ENCODE measurements at regions not wholly inside any gene's neighbourhood (a gene's known extent, or its start where the extent isn't known, plus 50 kb on each side); places are given as distances from the start of the nearest gene placed in this dataset.
"Not testable (repeated sequence)": the region's sequence is repeated elsewhere in the genome, so short reads cannot be mapped to it uniquely, and the experiment has no call there.

DNA sequence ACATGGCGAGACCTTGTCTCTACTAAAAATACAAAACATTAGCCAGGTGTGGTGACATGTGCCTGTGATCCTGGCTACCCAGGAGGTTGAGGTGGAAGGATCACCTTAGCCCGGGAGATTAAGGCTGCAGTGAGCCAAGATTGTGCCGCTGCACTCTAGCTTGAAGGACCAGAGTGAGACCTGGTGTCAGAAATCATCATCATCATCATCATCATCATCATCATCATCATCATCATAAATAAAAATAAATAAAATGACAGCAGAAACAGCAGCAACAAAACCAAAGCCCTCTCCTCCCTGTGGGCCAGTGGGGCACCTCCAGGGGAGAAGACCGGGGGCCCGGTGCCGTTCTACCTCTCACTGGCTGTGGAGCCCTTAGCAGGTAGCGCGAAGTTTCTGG, 281.9 kb upstream of the CRY1 start:
- DNase-seq = no peak

DNA sequence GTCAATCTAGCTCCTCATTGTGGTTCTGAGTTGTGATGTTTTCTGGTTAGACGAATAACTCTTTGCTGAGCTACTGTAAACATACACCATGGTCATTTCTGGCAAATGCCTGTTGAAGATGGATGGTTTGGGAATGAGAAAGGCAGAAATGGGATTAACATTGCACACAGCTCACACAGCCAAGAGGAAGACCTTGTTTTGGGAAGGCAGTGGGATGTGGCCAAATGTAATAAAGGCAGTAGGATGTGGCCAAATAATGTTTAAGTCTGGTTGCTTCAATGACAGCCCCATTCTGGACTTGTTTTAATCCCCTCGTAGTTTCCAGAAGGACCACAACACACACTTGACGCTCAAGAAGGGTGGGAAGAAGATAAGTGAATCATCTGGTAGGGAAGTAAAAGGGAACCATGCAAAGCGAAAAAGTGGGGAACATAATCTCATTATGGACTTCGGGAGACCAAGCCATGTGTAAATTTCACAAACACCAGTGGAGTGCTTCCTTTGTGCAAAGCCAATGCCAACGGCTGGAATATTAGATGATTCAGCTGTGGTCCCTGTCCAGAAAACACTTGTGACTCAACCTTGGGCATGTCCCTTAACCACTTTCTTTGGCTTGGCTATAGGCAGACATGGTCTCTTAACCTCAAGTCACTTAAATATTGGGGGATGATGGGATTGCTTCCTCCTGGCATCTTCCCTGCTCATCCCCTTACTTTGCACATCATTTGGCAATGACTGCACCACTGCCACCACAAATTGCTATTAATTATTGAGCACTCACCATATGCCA, 284.4 kb upstream of the CRY1 start:
- no peak for DNase-seq

DNA sequence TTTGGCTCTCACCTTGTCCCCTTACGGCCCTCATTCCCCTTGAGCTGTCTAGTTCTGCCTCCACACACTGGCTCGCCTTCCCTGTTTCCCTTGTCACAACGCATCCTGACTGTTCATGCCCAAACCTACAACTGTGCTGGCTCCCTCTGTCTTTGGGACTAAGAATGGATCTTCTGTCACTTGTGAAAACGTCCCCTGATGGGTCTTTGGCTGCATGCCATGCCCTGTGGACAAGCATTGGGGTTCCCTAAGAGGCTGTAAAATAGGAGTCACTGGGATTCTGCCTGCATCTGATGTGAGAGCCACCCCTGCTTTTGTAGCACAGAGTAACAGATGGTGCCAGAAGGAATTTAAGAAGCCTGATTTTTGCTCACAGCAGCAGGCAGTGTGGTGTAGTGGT, 285.3 kb upstream of the CRY1 start:
- DNase-seq = no peak

DNA sequence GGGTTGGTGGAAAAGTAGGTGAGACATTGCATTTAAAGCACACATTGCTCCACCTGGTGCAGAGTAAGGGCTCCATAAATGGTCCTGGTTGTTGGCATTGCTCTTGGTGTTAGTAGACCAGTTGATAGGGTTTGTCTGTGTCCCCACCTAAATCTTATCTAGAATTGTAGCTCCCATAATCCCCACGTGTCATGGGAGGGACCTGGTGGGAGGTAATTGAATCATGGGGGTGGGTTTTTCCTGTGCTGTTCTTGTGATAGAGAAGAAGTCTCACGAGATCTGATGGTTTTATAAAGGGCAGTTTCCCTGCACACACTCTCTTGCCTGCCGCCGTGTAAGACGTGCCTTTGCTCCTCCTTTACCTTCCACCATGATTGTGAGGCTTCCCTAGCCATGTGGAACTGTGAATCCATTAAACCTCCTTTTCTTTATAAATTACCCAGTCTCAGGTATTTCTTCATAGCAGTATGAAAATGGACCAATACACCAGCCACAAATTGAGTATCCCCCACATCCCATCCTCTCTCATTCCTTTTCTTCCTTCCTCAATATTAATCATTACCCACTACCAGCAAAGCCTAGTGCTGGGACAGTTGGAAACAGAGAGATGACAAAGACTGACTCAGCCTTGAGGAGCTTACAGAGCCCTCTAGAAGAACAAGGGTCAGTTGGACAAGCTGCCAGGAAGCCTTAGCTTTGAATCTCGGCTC, 285.9 kb upstream of the CRY1 start:
- DNase-seq = not testable (repeated sequence)

DNA sequence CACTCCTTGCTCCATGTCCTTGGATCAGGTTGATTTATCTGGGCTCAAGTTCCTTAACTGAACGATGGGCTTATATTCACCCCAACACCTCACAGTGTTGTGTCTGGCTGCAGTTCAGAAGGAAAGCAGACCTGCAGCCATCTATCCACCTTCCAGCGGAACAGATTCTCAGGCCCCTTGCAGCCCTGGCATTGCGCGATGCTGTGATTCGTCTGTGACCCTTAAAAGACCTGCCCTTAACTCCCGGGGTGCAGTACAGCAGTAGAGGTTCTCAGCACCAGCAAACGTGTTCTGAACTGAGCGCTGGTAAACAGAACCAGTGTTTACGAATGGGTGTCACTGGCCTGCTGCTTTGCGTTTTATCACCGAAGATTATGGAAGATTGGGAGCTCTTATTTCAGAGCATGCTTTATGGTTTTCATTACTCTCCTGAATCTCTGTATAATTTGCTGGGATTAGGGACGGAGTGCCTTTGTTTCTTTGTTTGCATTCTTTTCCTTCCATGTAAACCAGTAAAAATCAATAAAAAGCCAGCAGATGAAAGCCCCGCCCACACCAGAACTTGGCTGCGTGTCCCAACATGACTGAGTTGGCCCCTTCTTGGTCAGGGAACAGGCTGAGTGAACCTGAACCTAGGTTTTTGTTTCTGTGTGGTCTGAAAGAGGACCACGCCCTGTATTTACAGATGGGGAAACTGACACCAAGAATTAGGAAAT, 286.7 kb upstream of the CRY1 start:
- DNase-seq = no peak

DNA sequence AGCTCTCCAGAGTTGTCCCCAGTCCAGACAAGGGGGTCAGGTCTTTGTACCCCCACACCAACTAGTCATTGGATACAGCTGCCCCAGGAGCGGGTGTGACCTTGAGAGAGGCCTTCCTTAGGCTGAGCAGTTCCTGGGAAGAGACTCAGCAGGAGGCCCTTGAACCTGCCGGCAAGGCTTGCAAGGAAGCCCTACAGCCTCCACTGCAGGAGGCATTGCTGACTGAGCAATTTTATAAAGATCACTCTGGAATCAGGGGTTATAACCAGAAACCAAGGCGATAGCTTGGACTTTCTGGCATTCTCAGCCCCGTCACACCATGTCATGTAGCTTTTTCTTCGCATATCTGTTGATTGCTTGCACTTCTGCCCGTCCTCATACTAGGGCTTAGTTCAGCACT, 291.3 kb upstream of the CRY1 start:
- DNase-seq = no peak

DNA sequence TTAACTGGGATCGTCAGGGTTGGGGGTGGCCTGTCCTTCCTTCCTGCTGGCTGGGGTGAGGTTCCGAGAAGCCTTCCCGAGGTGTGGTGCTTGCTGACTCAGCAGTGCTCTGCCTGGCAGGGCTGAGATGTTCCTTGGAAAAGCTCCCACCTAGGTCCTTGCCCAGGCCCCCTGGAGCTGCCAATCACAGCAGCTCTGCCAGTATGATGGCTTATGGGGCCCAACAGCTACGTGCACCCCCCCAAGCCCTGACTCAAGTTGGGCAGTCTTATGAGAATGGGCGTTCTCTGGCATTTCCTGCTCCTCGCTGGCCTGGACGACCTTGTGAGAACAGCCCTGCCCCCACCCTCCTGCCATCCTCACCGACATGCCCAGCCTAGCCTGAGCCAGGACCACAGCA, 292.2 kb upstream of the CRY1 start:
- DNase-seq = no peak

DNA sequence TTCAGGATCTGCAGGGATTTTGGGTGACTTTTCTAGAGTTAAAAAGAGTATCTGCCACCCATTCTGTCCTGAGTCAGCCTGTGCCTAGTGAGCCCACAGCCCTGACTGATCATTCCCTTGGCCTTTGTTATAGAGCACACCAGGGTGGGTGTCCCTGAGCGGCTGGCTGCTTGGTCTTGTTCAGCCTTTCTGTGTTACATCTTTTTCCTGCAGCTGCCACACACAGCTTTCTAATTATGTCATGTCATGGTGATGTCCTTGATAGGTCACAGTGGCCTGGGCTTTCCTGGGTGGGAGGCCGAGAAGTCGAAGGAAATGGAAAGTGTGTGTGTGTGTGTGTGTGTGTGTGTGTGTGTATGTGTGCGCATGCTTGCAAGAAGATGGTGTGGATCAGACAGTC, 293.2 kb upstream of the CRY1 start:
- no peak for DNase-seq

DNA sequence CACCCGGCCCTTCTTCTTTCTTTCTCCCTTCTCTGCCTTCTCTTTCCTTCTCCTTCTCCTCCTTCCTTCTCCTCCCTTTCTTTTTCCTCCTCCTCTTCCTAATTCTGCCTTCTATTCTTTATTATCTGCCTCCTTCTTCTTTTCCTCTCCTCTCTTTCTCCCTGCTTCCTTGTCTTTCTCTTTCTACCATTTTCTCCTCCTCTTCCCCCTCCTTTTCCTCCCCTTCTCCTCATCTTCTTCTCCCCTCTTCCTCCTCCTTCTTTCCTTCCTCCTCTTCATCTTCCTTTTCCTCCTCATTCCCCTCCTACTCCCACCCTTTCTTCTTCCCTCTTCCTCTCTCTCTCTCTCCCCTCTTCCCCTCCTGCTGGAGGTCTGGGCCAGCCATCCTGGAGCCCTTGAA, 294.9 kb upstream of the CRY1 start:
- no peak for DNase-seq

DNA sequence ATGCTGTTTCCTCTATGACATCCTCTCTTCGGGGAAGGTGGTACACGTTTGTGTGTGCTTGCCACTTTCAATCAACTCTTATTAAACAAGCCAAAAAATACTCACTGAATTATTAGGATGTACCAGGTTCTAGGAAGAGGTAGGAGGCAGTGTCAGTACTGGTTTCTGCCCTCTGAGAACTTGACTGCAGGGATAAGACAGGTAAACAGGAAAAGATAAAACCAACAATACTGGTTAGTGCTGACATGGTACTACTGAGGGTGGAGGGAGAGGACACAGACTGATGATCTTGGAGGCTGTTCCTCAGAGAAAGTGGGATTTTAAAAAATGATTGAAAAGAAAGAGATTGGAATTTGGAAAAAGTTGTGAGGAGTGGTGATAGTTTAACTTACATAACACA, 295.2 kb upstream of the PWP1 start:
- no peak for DNase-seq

DNA sequence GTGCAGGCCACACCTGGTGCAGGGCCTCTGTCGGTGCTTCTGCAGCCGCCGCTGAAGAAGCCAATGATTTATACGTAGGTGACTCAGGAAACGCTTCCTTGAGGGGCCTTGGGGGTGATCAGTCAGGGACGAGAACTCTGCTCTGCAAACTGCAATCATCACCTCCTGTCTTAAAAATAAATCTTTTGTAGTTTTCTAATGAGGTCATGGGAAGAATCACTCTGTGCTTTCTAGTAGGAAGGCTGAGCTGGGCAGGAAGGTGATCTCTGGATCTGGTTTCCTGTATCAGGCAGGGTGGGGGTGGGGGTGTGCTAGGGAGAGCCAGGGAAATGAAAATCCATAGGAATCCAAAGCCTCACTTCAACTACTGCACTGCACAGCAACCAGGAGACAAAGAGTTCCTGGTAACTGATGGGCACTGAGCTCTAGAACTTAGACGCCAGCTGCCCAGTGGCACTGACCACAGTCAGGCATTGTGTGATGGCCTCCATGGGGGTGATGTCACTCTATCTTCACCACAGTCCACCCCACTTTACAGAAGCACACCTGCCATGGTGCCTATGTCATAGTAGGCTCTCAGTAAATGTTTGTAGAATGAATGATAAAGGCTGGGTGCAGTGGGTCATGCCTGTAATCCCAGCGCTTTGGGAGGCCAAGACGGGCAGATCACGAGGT, 292.4 kb upstream of the PWP1 start:
- no peak for DNase-seq

DNA sequence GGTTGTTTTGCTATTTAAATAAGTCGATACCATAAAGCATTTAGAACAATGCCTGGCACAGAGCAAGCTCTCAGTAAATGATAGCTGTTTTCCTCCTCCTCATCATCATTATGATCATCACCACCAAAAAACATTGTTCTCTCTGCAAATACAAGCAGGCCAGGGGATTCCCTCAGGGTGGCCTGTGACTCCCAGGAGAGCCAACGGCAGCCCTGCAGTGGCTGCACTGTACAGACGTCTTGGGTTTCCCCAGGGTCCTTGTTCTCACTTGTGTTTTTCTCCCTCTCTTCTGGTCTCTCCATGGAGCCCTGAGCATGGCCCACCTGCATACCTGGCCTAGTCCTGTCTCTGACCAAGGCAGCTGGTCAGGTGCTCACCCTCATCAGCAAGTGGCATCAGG, 290.9 kb upstream of the PWP1 start:
- no peak for DNase-seq

DNA sequence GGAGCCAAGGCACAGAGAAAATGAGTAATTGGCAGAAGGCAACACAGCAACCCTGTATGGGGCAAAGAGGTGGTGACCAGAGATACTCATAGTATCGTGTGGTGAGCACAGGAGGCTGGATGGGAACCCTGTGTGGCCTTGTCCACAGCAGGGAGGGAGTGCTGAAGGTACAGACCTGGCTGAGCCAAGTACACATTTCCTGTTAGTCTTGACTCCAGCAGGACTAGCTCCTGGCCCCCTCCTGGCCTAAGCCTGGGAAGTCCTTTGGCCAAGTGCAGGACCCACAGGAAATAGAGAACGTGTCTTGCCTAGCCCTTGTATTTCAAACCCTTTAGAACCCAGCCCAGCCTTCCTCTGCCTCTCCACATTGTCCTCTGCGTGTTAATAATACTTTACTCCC, 289.8 kb upstream of the PWP1 start:
- DNase-seq = no peak

DNA sequence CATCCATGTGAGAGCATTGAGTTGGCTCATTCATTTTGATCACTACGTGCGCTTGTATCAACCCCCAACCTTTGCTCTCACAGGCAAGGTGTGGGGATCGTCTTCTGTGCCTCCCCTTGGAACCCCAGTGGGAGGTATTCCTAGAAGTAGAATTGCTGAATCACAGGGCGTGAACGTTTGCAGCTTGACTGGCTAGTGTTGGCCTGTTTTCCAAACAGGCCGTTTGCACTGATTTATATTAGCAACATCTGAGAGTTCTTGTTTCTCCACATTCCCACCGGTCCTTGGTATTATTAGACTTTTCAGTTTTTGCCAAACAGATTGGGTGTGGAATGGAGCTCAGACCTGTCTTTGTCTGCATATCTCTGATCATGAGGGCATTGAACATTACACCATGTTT, 288.6 kb upstream of the PWP1 start:
- no peak for DNase-seq

DNA sequence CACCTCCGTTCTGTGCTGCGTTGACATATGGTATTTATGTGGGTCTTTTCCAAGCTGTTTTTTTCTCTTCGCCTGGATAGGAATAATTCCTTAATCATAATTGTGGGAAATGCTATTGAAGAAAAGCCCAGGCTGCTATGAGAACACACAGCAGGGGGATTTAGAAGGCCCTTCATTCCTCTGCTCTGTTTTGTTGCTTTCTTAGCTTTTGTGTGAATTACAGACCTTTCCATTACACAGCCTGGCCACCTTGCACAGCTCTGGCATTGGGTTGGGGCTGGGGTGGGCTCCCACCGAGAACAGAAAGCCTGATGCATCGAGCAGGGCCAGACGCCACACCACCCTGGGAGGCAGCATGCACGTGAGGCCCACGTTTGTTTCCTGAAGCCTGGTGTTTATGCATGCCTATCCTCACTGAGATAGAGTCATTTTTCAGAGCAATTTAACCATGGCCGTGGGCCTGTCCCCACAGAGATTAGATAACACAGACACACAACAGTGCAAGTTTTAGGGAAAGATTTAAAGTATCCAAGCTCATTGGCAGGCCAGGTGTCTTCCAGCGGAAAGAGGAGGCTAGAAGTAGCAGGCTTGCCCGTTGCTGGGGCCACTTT, 287.6 kb upstream of the PWP1 start:
- no peak for DNase-seq

DNA sequence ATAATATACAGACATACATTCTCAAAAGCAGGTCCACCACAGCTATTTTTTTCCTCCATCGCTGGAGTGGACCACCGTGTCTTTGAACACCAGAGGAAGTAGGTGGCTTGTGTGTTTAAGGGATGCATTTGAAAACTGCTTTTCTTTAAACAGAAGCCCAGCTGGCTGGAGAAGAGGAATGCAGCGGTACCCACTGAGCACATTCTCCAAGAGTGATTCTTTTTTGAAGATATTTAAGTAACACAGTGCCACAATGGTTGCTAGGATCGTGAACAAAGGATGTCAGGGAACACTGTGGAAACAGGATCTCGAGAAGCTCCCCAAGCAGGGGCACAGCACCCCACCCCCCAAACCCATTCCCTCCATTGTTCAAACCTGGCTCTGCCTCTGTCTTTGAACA, 286.6 kb upstream of the PWP1 start:
- DNase-seq = no peak

DNA sequence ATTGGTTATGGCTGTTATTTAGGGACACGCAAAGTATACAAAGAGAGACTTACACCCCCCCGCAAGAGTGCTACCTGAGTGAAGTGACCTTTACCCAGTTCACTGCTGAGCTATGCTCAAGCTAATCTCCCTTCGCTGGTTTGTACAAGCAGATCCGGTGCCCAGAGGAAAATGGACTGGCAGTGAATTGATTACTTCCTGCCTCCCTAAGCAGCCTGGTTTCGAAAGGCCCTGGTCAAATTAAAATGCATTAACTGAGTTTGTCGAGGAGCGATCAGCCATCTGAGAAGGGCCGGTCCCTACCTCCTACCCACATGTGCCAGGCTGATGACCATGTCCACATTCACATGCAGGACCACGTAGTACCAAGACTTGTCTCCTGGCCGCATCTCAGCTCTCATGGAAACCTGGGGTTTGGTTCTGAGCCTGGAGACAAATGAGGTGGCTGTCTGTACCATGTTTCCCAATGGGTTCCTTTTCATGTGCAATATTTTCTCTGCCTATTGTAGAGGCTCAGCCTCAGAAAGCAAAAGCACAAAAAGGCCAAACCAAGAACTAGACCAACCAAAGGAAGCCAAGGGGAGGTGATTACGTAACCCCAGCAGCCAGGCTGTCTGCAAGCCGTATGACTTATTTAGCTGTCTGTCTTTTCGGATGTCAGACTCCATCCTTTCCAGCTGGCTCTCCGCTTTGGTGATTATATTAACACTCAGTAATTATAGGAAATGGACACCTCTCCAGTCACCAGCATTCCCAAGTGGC, 284.7 kb upstream of the PWP1 start:
- DNase-seq = no peak

DNA sequence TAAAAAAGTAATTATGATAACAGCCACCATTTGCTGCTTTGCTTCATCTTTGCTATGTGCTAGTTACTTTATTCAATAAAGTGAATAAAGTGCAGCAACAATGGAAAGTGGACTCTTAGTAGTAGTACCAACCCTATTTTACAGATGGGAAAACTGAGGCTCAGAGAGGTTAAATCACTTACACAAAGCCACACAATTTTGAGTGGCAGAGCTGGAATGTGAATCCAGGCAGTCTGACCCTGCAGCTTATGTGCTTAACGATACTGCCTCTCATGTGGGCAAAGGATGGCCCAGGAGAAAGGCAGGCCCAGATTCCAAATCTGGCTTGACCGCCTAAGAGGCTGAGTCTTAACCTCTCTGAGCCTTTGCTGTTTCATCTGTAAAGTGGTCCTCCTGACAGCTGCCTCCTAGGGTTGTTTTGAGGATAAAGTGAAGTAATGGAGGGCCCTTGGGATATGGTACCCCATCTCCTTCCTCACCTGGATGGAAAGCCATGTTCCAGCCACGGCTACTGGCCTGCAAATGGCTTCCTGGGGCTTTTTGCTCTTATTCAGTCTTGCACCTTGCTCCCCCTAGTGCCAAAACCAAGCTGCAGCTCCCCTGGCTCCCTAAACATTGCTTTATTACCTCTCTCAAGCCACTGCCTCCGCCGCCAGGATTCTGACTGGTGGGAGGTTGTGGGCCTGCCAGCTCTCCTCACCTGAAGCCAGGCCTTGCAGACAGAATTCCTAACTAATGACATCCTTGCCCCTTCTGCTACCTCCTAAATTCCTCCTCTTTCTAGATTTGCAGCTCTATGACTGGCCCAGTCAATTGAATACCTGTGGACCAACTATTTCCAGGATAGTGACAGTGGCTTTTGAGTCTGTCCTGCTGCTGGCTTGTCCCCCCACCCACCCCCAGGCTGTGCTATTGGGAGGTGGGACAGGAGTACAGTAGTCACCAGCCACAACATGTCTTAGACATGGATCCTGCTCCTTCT, 283.3 kb upstream of the PWP1 start:
- no peak for DNase-seq

DNA sequence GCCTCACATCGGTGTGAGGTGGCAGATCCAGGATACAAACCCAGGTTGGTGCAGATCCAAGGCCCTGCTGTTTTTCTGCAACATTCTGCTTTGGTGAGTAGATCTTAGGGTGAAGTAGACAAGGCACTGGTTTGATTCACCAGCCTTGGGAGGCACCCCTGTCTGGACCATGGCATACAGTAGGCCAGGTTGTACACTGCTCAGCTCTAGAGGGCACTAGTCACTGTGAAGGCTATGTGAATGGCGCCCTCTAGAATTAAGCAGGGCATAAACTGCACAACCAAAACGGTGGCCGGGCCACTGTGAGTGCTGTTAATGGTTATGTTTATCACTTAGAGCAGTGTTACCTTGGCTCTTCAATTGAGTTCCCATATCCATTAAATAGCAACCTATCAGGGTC, 280.6 kb upstream of the PWP1 start:
- DNase-seq = no peak

DNA sequence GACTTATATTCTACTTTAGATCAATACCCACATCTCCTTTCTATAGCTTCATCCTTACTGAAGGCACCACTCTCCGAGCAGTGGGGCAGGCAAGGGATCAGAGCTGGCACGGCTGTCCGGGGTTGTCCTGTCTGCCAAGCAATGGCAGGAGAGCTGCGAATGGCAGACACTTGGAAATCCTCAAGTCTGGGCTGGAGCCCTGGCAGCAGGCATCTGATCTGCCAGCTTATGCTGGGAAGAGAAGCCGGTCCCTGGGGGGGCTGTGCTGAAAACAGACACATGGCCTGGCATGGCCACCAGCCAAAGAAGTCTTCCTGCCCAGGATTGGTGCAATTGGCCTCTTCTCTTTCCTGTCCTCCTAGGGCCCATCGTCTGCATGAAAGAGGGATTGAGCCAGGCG, 280.2 kb upstream of the PWP1 start:
- no peak for DNase-seq

DNA sequence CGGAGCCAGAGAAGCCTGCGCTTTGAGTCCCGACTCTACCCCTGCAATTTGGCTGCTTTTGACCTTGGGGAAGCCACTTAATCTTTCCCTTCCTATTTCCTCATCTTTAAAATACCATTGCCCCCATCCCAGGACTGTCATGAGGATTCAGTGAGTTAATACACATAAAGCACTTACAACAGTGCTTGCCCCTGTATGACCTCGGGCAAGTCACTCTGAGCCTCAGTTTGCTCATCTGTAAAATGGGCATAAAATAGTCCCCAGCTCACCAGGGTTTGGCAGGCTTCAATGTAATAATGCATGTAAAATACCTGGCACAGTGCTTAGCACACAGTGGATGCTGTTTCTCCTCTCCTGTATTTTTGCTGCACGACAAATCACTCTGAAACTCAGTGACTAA, 278.7 kb upstream of the PWP1 start:
- no peak for DNase-seq
